GM12878 (cell line): ENCODE measurements at regions not wholly inside any gene's neighbourhood (a gene's known extent, or its start where the extent isn't known, plus 50 kb on each side); places are given as distances from the start of the nearest gene placed in this dataset.

ENCODE experiments used
- ATAC-seq: fragments of 200-7000 bp; cut with Tn5 transposase; 3 replicates; pipeline ENCODE4 v1.9.1; 2020; ENCODE audit warnings: mild to moderate bottlenecking, moderate library complexity
- BruUV-seq: library from RNA; stranded (reverse); fragments of 400-500 nt; replicated peaks from 2 replicates; lab custom pipeline; 2021; lab: Mats Ljungman, UMichigan
- CTCF ChIA-PET: fragments of 300-600 bp; sonication (Branson Sonifier 250); formaldehyde crosslinking; extraction: SDS; loops from one replicate; lab custom pipeline; 2021; ENCODE audit warnings: inconsistent platforms; lab: Yijun Ruan, JAX
- POLR2A ChIA-PET: fragments of 350-600 bp; formaldehyde crosslinking; extraction: SDS; loops from one replicate; lab custom pipeline; 2021; ENCODE audit warnings: inconsistent platforms; lab: Charles Lee
- RAD21 ChIA-PET: fragments of 300-600 bp; sonication (Branson Sonifier 250); formaldehyde crosslinking; loops from one replicate; lab custom pipeline; 2023; ENCODE audit warnings: antibody characterized with exemption; ENCODE audit not compliant: unreplicated experiment; lab: Charles Lee
- SMC1A ChIA-PET: fragments of 300-600 bp; sonication (Branson Sonifier 250); formaldehyde crosslinking; loops from one replicate; lab custom pipeline; 2023; ENCODE audit not compliant: unreplicated experiment, uncharacterized antibody; lab: Charles Lee
- DNase-seq: peaks from one replicate; pipeline ENCODE4 v3.0.0-alpha.2; 2011; ENCODE audit warnings: low read depth, low spot score
- FAIRE-seq: peaks from 3 replicates; lab custom pipeline; 2011; peaks lifted over from hg19 to GRCh38; lab: Jason Lieb, UNC
- H2AFZ ChIP-seq: 2 replicates; pipeline ENCODE4 v1.6.0; 2011; ENCODE audit warnings: low read depth, low read length, control low read depth; ENCODE audit not compliant: control insufficient read depth
- H3K27ac ChIP-seq: 2 replicates; pipeline ENCODE4 v1.5.1; 2011; ENCODE audit warnings: control low read depth; ENCODE audit not compliant: control insufficient read depth, insufficient read depth
- H3K27me3 ChIP-seq, 2 experiments: replicated peaks in 1 of 2; 2 replicates each; pipeline versions ENCODE4 v1.6.0 to v1.6.1; 2011; ENCODE audit warnings: low read length in 1 of 2; ENCODE audit not compliant: control insufficient read depth in 2 of 2, insufficient read depth in 2 of 2
- H3K36me3 ChIP-seq, 2 experiments: 2 replicates each; pipeline ENCODE4 v1.5.1; 2011; ENCODE audit warnings: low read length in 1 of 2; ENCODE audit not compliant: control insufficient read depth in 2 of 2, insufficient read depth in 2 of 2
- H3K4me1 ChIP-seq: 2 replicates; pipeline ENCODE4 v1.6.1; 2011; ENCODE audit warnings: mild to moderate bottlenecking, low read length, moderate library complexity, mixed read lengths; ENCODE audit not compliant: control insufficient read depth, insufficient read depth
- H3K4me2 ChIP-seq: 2 replicates; pipeline ENCODE4 v1.6.0; 2011; ENCODE audit warnings: control low read depth; ENCODE audit not compliant: control insufficient read depth, insufficient read depth
- H3K4me3 ChIP-seq: fragments of 200-600 bp; sonication (generic); 2 replicates; pipeline ENCODE4 v1.5.1; 2016
- H3K79me2 ChIP-seq: 2 replicates; pipeline ENCODE4 v1.6.0; 2011; ENCODE audit warnings: low read length; ENCODE audit not compliant: control insufficient read depth, insufficient read depth
- H3K9ac ChIP-seq: 2 replicates; pipeline ENCODE4 v1.8.0; 2011; ENCODE audit warnings: low read length, control low read depth, mixed read lengths; ENCODE audit not compliant: control insufficient read depth, insufficient read depth
- H3K9me3 ChIP-seq: replicated peaks from 3 replicates; pipeline ENCODE4 v1.5.1; 2011; ENCODE audit warnings: mild to moderate bottlenecking, low read length; ENCODE audit not compliant: control insufficient read depth, insufficient read depth
- H4K20me1 ChIP-seq: 2 replicates; pipeline ENCODE4 v1.6.0; 2011; ENCODE audit not compliant: control insufficient read depth, insufficient read depth
- CEBPB ChIP-seq, 2 experiments: fragments of 150-350 bp in 1 of 2; IDR thresholded peaks; 2 replicates each; pipeline ENCODE4 v1.6.1; 2012 to 2014; ENCODE audit warnings: low read depth in 2 of 2, low read length in 2 of 2, borderline replicate concordance in 1 of 2, inconsistent platforms in 1 of 2
- EP300 ChIP-seq, 2 experiments: fragments of 150-350 bp in 1 of 2; IDR thresholded peaks; 2 replicates each; pipeline ENCODE4 v1.6.1; 2011 to 2012; ENCODE audit warnings: low read depth in 2 of 2, low read length in 2 of 2, borderline replicate concordance in 1 of 2, improper control_type of control experiment in 1 of 2, inconsistent platforms in 1 of 2; ENCODE audit not compliant: control insufficient read depth in 1 of 2
- ETV6 ChIP-seq, 2 experiments: fragments of 450-650 bp in 1 of 2; IDR thresholded peaks in 1 of 2; conservative IDR thresholded peaks in 1 of 2; 2 replicates each; pipeline ENCODE4 v1.6.1; 2014; ENCODE audit warnings: antibody characterized with exemption in 1 of 2, borderline replicate concordance in 1 of 2, low read depth in 1 of 2, mild to moderate bottlenecking in 1 of 2, moderate library complexity in 1 of 2
- IKZF1 ChIP-seq: fragments of 450-650 bp; conservative IDR thresholded peaks from 2 replicates; pipeline ENCODE4 v1.6.1; 2017; ENCODE audit warnings: antibody characterized with exemption, mild to moderate bottlenecking
- IKZF2 ChIP-seq, 2 experiments: fragments of 450-650 bp; IDR thresholded peaks; 2 replicates each; pipeline ENCODE4 v1.6.1; 2017; ENCODE audit warnings: mild to moderate bottlenecking in 2 of 2, moderate library complexity in 2 of 2
- MYB ChIP-seq: fragments of 150-350 bp; IDR thresholded peaks from 2 replicates; pipeline ENCODE4 v1.6.1; 2014; ENCODE audit warnings: mild to moderate bottlenecking, low read depth, low read length, borderline replicate concordance
- PBX3 ChIP-seq: IDR thresholded peaks from 2 replicates; pipeline ENCODE4 v1.6.1; 2011; ENCODE audit warnings: mild to moderate bottlenecking, low read depth, low read length, moderate library complexity; ENCODE audit not compliant: insufficient replicate concordance
- SIX5 ChIP-seq: IDR thresholded peaks from 2 replicates; pipeline ENCODE4 v1.6.1; 2011; ENCODE audit warnings: mild to moderate bottlenecking, low read depth, low read length, moderate library complexity; ENCODE audit not compliant: severe bottlenecking
- SMAD5 ChIP-seq: IDR thresholded peaks from 2 replicates; pipeline ENCODE4 v1.6.1; 2016; ENCODE audit warnings: antibody characterized with exemption, low read depth
- SMC3 ChIP-seq: IDR thresholded peaks from 2 replicates; pipeline ENCODE4 v1.6.1; 2011; ENCODE audit warnings: low read length, improper control_type of control experiment, borderline replicate concordance
- STAT1 ChIP-seq: fragments of 450-650 bp; conservative IDR thresholded peaks from 2 replicates; pipeline ENCODE4 v1.6.1; 2014; ENCODE audit warnings: antibody characterized with exemption, mild to moderate bottlenecking
- SUPT20H ChIP-seq: IDR thresholded peaks from 2 replicates; pipeline ENCODE4 v1.6.1; 2011; ENCODE audit warnings: low read depth, mild to moderate bottlenecking, low read length, moderate library complexity, borderline replicate concordance; ENCODE audit not compliant: control insufficient read depth
- TARDBP ChIP-seq: IDR thresholded peaks from 2 replicates; pipeline ENCODE4 v1.6.1; 2016; ENCODE audit warnings: borderline replicate concordance
- YY1 ChIP-seq: IDR thresholded peaks from 2 replicates; pipeline ENCODE4 v1.6.1; 2011; ENCODE audit warnings: low read depth, mild to moderate bottlenecking, low read length
- ZBTB11 ChIP-seq: fragments of 450-650 bp; formaldehyde crosslinking; IDR thresholded peaks from 2 replicates; pipeline ENCODE4 v1.5.0; 2022; ENCODE audit warnings: mild to moderate bottlenecking, missing genetic modification characterization
- ZBTB4 ChIP-seq: fragments of 450-650 bp; formaldehyde crosslinking; IDR thresholded peaks from 2 replicates; pipeline ENCODE4 v1.4.0; 2022; ENCODE audit warnings: mild to moderate bottlenecking, moderate library complexity
- ZNF384 ChIP-seq: IDR thresholded peaks from 2 replicates; pipeline ENCODE4 v1.6.1; 2012; ENCODE audit warnings: low read depth, mild to moderate bottlenecking, low read length, improper control_type of control experiment, borderline replicate concordance
- WGBS: methylation state at CpG from one replicate; pipeline ENCODE4 v1.1.6; 2016; ENCODE audit warnings: low lambda C conversion rate; ENCODE audit not compliant: insufficient replicate concordance, insufficient coverage; ENCODE audit errors: missing lambda C conversion rate; 5-methylcytosine and 5-hydroxymethylcytosine counted together
- in situ Hi-C: fragments of 300-500 bp; cut with MboI; formaldehyde crosslinking; loops from 9 replicates; pipeline ENCODE4 v1.14.3; 2018; ENCODE audit warnings: mixed read lengths
- intact Hi-C: fragments of 100-400 bp; cut with micrococcal nuclease; formaldehyde crosslinking; loops from one replicate; pipeline ENCODE4 v1.14.2; 2022; ENCODE audit not compliant: unreplicated experiment

GRCh38 chr2:183809404-183809803 is 685.2 kb downstream of the NUP35 start:
- in situ Hi-C loops (no loop called here), intact Hi-C loops (no loop called here)
- no peak for FAIRE-seq
- CTCF ChIA-PET = no interaction called here
- no peak overlapping the region for H3K9ac ChIP-seq
- DNase-seq = no peak
- WGBS = 83% methylated on average over 3 of the region's 3 CpGs
- SMC1A ChIA-PET = interaction anchor here (0.8 kb wide), 1 partner anchor 273 kb away, joined by 3 read pairs; no protein-coding TSS in a partner anchor
- no peak overlapping the region for H3K27ac ChIP-seq
- H2AFZ ChIP-seq = no peak overlapping the region
- POLR2A ChIA-PET = no interaction called here
- H3K4me2 ChIP-seq = no peak overlapping the region
- H3K4me1 ChIP-seq = no peaks in the 10 kb centered on the region
- RAD21 ChIA-PET = no interaction called here
- no peaks in the 10 kb centered on the region for H3K36me3 ChIP-seq
- no peak for TF ChIP-seq EP300 (IDR thresholded peaks at IDR 0.05; ENCODE audit: borderline replicate concordance in 1 of 2, control insufficient read depth in 1 of 2, low read depth in 2 of 2, low read length in 2 of 2)
- no peak for TF ChIP-seq SUPT20H
- TF ChIP-seq STAT1 = no peak
- no peak for TF ChIP-seq ZNF384
- no peak for TF ChIP-seq SMC3
- TF ChIP-seq ETV6 (conservative IDR thresholded peaks at IDR 0.05 in 1 of 2, IDR thresholded peaks at IDR 0.05 in 1 of 2; ENCODE audit: borderline replicate concordance in 1 of 2, low read depth in 1 of 2) = no peak
- no peak for TF ChIP-seq PBX3
- no peak for TF ChIP-seq SIX5
- no peak for TF ChIP-seq MYB
- no peak for TF ChIP-seq ZBTB4 (CRISPR knock-in tag)
- no peak for TF ChIP-seq IKZF1
- no peak for TF ChIP-seq YY1
- no peak for TF ChIP-seq SMAD5
- TF ChIP-seq CEBPB (IDR thresholded peaks at IDR 0.05; ENCODE audit: borderline replicate concordance in 1 of 2, low read depth in 2 of 2, low read length in 2 of 2) = no peak
- TF ChIP-seq TARDBP = no peak
- TF ChIP-seq ZBTB11 (CRISPR knock-in tag) = no peak
- TF ChIP-seq IKZF2 (IDR thresholded peaks at IDR 0.05) = no peak
- no peak for ATAC-seq
- H3K9me3 ChIP-seq = no peaks in the 10 kb centered on the region
- H3K27me3 ChIP-seq = no peaks in the 10 kb centered on the region
- no peaks in the 10 kb centered on the region for H4K20me1 ChIP-seq
- H3K79me2 ChIP-seq = no peaks in the 10 kb centered on the region
- BruUV-seq = no TSS peak
- no peak overlapping the region for H3K4me3 ChIP-seq
